Astrocyte of the cerebellum (primary cell): ENCODE measurements at regions not wholly inside any gene's neighbourhood (a gene's known extent, or its start where the extent isn't known, plus 50 kb on each side); places are given as distances from the start of the nearest gene placed in this dataset.

Experiments
- DNase-seq: peaks from one replicate; pipeline ENCODE4 v3.0.0-alpha.2; 2011; ENCODE audit warnings: low read depth
- H3K4me3 ChIP-seq: 2 replicates; pipeline ENCODE4 v1.5.1; 2011; ENCODE audit warnings: mild to moderate bottlenecking, low read depth, low read length, moderate library complexity
- in situ Hi-C: cut with HindIII; loops from 2 replicates; pipeline ENCODE4 v1.10.0; 2017; ENCODE audit warnings: low sequenced_read_pairs
- TF ChIP-seq, protein P1 (sequence below): IDR thresholded peaks from 2 replicates; pipeline ENCODE4 v1.5.1; 2012; ENCODE audit warnings: low read length, low read depth, moderate library complexity, mild to moderate bottlenecking; ENCODE audit errors: missing control alignments

- in situ Hi-C loops = no loop called here
- no peak overlapping the region for H3K4me3 ChIP-seq
- DNase-seq = no peak
- TF ChIP-seq, protein P1, sequence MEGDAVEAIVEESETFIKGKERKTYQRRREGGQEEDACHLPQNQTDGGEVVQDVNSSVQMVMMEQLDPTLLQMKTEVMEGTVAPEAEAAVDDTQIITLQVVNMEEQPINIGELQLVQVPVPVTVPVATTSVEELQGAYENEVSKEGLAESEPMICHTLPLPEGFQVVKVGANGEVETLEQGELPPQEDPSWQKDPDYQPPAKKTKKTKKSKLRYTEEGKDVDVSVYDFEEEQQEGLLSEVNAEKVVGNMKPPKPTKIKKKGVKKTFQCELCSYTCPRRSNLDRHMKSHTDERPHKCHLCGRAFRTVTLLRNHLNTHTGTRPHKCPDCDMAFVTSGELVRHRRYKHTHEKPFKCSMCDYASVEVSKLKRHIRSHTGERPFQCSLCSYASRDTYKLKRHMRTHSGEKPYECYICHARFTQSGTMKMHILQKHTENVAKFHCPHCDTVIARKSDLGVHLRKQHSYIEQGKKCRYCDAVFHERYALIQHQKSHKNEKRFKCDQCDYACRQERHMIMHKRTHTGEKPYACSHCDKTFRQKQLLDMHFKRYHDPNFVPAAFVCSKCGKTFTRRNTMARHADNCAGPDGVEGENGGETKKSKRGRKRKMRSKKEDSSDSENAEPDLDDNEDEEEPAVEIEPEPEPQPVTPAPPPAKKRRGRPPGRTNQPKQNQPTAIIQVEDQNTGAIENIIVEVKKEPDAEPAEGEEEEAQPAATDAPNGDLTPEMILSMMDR = no peak
These were observed 390.3 kb downstream of the TBC1D4 start for GRCh38 chr13:75091718-75092117.

- H3K4me3 ChIP-seq = no peak overlapping the region
- in situ Hi-C loops = no loop called here
These were observed 390.9 kb downstream of the TBC1D4 start for GRCh38 chr13:75090872-75091615.

DNA sequence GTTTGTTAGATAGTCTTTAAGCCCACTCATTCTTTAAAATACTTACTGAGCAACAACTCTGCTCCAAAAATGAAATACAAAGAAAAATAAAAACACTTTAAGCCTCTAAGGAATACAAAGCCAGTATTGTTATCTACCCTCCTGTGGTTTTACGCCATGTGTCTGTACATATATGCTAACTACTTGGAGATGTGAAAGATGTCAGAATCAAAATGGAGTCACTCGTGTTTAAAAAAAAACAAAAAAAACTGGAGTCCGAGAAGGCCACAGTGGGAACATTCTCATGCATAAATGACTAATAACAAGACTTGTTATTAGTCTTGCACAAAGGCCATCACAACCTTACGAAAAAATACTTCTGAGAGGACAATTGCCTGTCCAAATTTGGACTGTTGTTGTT lies 393.1 kb downstream of the TBC1D4 start:
- TF ChIP-seq, protein P1 = no peak
- in situ Hi-C loops = no loop called here
- no peak for DNase-seq
- no peak overlapping the region for H3K4me3 ChIP-seq

More at GRCh38 chr13:75090872-75091615, 390.9 kb downstream of the TBC1D4 start:
- TF ChIP-seq, protein P1 = no peak
- no peak for DNase-seq

DNA sequence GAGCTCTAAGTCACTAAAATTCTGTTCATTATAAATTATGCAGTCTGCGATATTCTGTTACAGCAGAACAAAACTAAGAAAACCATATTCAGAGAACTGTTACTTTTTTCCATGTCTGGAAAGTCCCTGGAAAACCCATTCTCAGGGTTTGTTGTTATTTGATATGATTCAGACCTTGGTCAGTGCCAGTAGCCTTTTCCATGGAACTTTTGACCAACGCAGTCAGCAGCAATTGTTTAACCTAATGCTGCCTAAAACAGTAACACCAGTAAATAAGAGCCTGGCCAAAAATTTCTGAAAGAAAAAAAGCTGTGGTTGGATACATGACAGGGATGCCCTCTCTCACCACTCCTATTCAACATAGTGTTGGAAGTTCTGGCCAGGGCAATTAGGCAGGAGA lies 402.7 kb downstream of the TBC1D4 start:
- H3K4me3 ChIP-seq = no peak overlapping the region
- TF ChIP-seq, protein P1 = no peak
- peak; percentile 33 for DNase-seq
- in situ Hi-C loops = no loop called here

DNA sequence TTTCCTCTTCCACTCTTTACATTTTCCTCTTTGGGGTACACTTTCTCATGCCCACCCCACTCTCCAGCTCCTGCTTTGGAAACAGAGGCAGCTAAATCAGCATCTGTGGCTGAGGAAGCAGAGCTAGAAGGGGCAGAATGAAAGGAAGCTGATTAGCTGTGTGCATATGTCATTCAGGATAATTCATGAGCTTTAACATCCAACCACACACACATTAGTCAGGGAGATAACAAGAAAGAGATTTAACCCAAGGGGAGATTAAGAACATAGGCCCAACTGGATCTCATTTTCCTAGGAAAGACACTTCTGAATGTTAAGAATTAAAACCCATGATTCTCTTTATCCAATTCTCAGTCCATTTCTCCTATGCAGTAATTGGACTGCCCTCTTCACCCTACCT lies 405.5 kb downstream of the TBC1D4 start:
- H3K4me3 ChIP-seq = no peak overlapping the region
- TF ChIP-seq, protein P1 = no peak
- in situ Hi-C loops = no loop called here
- no peak for DNase-seq

DNA sequence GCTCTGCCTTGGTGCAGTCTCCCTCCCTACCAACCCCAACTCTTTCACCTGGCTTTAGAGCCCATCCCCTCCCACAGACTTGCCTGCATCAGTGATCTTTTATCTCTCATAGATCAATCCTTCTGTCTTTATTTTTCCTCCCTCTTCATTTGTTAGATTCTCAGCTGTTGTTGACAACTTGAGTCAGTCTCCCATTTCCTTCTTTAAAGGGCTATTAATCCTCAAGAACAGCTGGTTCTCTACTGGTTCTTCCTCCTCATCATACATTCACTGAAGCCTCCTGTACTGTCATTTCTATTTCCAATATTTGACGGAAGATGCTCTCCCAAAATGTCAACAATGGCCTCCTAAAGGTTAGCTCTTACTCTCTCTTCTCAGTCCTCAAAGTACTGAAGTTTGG lies 408.2 kb downstream of the TBC1D4 start:
- TF ChIP-seq, protein P1 = no peak
- in situ Hi-C loops = no loop called here
- DNase-seq = no peak
- no peak overlapping the region for H3K4me3 ChIP-seq
